ENCODE measurements at regions not wholly inside any gene's neighbourhood (a gene's known extent, or its start where the extent isn't known, plus 50 kb on each side); places are given as distances from the start of the nearest gene placed in this dataset.
"Not testable (repeated sequence)": the region's sequence is repeated elsewhere in the genome, so short reads cannot be mapped to it uniquely, and the experiment has no call there.

DNA sequence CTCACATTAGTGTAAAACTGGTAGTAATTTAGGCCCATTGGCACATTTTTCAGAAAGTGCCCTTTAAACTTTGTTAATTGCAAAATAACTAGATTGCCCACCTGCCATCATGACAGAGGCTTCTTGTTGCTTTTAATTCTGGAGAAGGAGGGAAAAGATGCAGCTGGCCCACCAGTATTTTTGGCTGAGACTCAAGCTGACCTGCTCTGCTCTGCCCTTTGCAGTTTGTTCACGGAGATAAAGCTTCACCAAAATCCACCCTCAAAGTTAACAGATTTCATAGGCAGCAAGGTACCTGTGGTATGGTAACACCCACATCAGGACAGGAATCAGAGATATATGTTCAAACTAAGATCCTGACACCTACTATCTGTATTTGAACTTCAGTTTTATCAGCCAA, 170.2 kb upstream of the OR4C13 start:
- BruUV-seq (replicated peaks); H2AFZ ChIP-seq (ENCODE audit: low read depth, low read length); CTCF ChIA-PET (ENCODE audit: low intra/inter-chr PET ratio); H3K9me3 ChIP-seq (replicated peaks; ENCODE audit: control insufficient read depth, insufficient read depth, low read depth, low read length); ATAC-seq; H3K79me2 ChIP-seq (ENCODE audit: control insufficient read depth, insufficient read depth, low read length); H3K4me1 ChIP-seq (replicated peaks in 1 of 2; ENCODE audit: control insufficient read depth in 2 of 2, insufficient read depth in 2 of 2, low read length in 2 of 2); FAIRE-seq; H3K27me3 ChIP-seq (ENCODE audit: control insufficient read depth in 2 of 2, insufficient read depth in 2 of 2, low read length in 2 of 2); H3K9me1 ChIP-seq (ENCODE audit: control insufficient read depth, insufficient read depth, low read length); POLR2A ChIA-PET; intact Hi-C loops (cut with micrococcal nuclease); DNase-seq (ENCODE audit: extremely low read depth in 1 of 4, low spot score in 3 of 4); H3K4me3 ChIP-seq; H3K36me3 ChIP-seq (ENCODE audit: control insufficient read depth, insufficient read depth, low read length); H3K9ac ChIP-seq (ENCODE audit: insufficient read depth in 1 of 2, low read depth in 2 of 2, low read length in 2 of 2); H4K20me1 ChIP-seq (replicated peaks; ENCODE audit: control insufficient read depth, insufficient read depth, low read length); in situ Hi-C loops (cut with MboI); H3K4me2 ChIP-seq (ENCODE audit: insufficient read depth, low read length); H3K27ac ChIP-seq (ENCODE audit: extremely low read depth, low read depth, low read length): not testable (repeated sequence)
- WGBS (ENCODE audit: insufficient coverage, low coverage, missing lambda C conversion rate): 0% methylated on average over 1 of the region's 1 CpG

GRCh38 chr11:49783841-49784240, 168.3 kb upstream of the OR4C13 start:
- H3K4me2 ChIP-seq (ENCODE audit: insufficient read depth, low read length); H3K27ac ChIP-seq (ENCODE audit: extremely low read depth, low read depth, low read length); H3K9me3 ChIP-seq (replicated peaks; ENCODE audit: control insufficient read depth, insufficient read depth, low read depth, low read length); H3K4me1 ChIP-seq (replicated peaks in 1 of 2; ENCODE audit: control insufficient read depth in 2 of 2, insufficient read depth in 2 of 2, low read length in 2 of 2); ATAC-seq; H3K4me3 ChIP-seq; H3K9me1 ChIP-seq (ENCODE audit: control insufficient read depth, insufficient read depth, low read length); H3K9ac ChIP-seq (ENCODE audit: insufficient read depth in 1 of 2, low read depth in 2 of 2, low read length in 2 of 2); H3K27me3 ChIP-seq (ENCODE audit: control insufficient read depth in 2 of 2, insufficient read depth in 2 of 2, low read length in 2 of 2); H4K20me1 ChIP-seq (replicated peaks; ENCODE audit: control insufficient read depth, insufficient read depth, low read length); DNase-seq (ENCODE audit: extremely low read depth in 1 of 4, low spot score in 3 of 4); POLR2A ChIA-PET; BruUV-seq (replicated peaks); H3K79me2 ChIP-seq (ENCODE audit: control insufficient read depth, insufficient read depth, low read length); FAIRE-seq; CTCF ChIA-PET (ENCODE audit: low intra/inter-chr PET ratio); H3K36me3 ChIP-seq (ENCODE audit: control insufficient read depth, insufficient read depth, low read length); H2AFZ ChIP-seq (ENCODE audit: low read depth, low read length); intact Hi-C loops (cut with micrococcal nuclease); in situ Hi-C loops (cut with MboI): not testable (repeated sequence)
- 0% methylated on average over 4 of the region's 6 CpGs for WGBS (ENCODE audit: insufficient coverage, low coverage, missing lambda C conversion rate)

- H4K20me1 ChIP-seq (replicated peaks; ENCODE audit: control insufficient read depth, insufficient read depth, low read length); CTCF ChIA-PET (ENCODE audit: low intra/inter-chr PET ratio); H3K27ac ChIP-seq (ENCODE audit: extremely low read depth, low read depth, low read length); H3K9me3 ChIP-seq (replicated peaks; ENCODE audit: control insufficient read depth, insufficient read depth, low read depth, low read length); ATAC-seq; in situ Hi-C loops (cut with MboI); FAIRE-seq; intact Hi-C loops (cut with micrococcal nuclease); POLR2A ChIA-PET; H3K9me1 ChIP-seq (ENCODE audit: control insufficient read depth, insufficient read depth, low read length); H2AFZ ChIP-seq (ENCODE audit: low read depth, low read length); H3K4me1 ChIP-seq (replicated peaks in 1 of 2; ENCODE audit: control insufficient read depth in 2 of 2, insufficient read depth in 2 of 2, low read length in 2 of 2); H3K27me3 ChIP-seq (ENCODE audit: control insufficient read depth in 2 of 2, insufficient read depth in 2 of 2, low read length in 2 of 2); H3K9ac ChIP-seq (ENCODE audit: insufficient read depth in 1 of 2, low read depth in 2 of 2, low read length in 2 of 2); H3K4me2 ChIP-seq (ENCODE audit: insufficient read depth, low read length); H3K4me3 ChIP-seq; H3K79me2 ChIP-seq (ENCODE audit: control insufficient read depth, insufficient read depth, low read length); DNase-seq (ENCODE audit: extremely low read depth in 1 of 4, low spot score in 3 of 4); H3K36me3 ChIP-seq (ENCODE audit: control insufficient read depth, insufficient read depth, low read length); BruUV-seq (replicated peaks): not testable (repeated sequence)
- WGBS (ENCODE audit: insufficient coverage, low coverage, missing lambda C conversion rate): 0% methylated on average over 2 of the region's 2 CpGs
These were observed 162.4 kb upstream of the OR4C13 start for GRCh38 chr11:49789787-49790186.

DNA sequence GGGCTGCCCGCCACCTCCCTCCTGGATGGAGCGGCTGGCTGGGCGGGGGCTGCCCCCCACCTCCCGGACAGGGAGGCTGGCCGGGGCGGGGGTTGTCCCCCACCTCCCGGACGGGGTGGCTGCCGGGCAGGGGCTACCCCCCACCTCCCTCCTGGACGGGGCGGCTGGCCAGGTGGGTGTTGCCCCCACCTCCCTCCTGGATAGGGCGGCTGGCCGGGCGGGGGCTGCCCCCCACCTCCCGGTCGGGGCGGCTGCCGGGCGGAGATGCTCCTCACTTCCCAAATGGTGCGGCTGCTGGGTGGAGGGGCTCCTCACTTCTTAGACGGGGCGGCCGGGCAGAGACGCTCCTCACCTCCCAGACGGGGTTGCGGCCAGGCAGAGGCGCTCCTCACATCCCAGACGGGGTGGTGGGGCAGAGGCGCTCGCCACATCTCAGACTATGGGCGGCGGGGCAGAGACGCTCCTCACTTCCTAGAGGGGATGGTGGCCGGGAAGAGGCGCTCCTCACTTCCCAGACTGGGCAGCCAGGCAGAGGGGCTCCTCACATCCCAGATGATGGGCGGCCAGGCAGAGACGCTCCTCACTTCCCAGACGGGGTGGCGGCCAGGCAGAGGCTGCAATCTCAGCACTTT, 153.9 kb upstream of the OR4C13 start:
- H3K4me3 ChIP-seq; H4K20me1 ChIP-seq (replicated peaks; ENCODE audit: control insufficient read depth, insufficient read depth, low read length); H3K36me3 ChIP-seq (ENCODE audit: control insufficient read depth, insufficient read depth, low read length); CTCF ChIA-PET (ENCODE audit: low intra/inter-chr PET ratio); FAIRE-seq; in situ Hi-C loops (cut with MboI); H3K27me3 ChIP-seq (ENCODE audit: control insufficient read depth in 2 of 2, insufficient read depth in 2 of 2, low read length in 2 of 2); H3K4me2 ChIP-seq (ENCODE audit: insufficient read depth, low read length); DNase-seq (ENCODE audit: extremely low read depth in 1 of 4, low spot score in 3 of 4); POLR2A ChIA-PET; H3K9ac ChIP-seq (ENCODE audit: insufficient read depth in 1 of 2, low read depth in 2 of 2, low read length in 2 of 2); intact Hi-C loops (cut with micrococcal nuclease); H3K27ac ChIP-seq (ENCODE audit: extremely low read depth, low read depth, low read length); H2AFZ ChIP-seq (ENCODE audit: low read depth, low read length); H3K9me1 ChIP-seq (ENCODE audit: control insufficient read depth, insufficient read depth, low read length); H3K9me3 ChIP-seq (replicated peaks; ENCODE audit: control insufficient read depth, insufficient read depth, low read depth, low read length); H3K4me1 ChIP-seq (replicated peaks in 1 of 2; ENCODE audit: control insufficient read depth in 2 of 2, insufficient read depth in 2 of 2, low read length in 2 of 2); BruUV-seq (replicated peaks); ATAC-seq; H3K79me2 ChIP-seq (ENCODE audit: control insufficient read depth, insufficient read depth, low read length): not testable (repeated sequence)
- WGBS (ENCODE audit: insufficient coverage, low coverage, missing lambda C conversion rate): 11% methylated on average over 12 of the region's 39 CpGs

Measured in K562 (cell line).